Ishikawa (cell line): ENCODE measurements at regions not wholly inside any gene's neighbourhood (a gene's known extent, or its start where the extent isn't known, plus 50 kb on each side); places are given as distances from the start of the nearest gene placed in this dataset.

Source experiments
- EGR1 ChIP-seq: IDR thresholded peaks from 2 replicates; pipeline ENCODE4 v1.6.1; 2012
- MAX ChIP-seq: IDR thresholded peaks from 2 replicates; pipeline ENCODE4 v1.6.1; 2012
- TCF12 ChIP-seq: IDR thresholded peaks from 2 replicates; pipeline ENCODE4 v1.6.1; 2012; ENCODE audit warnings: low read depth
- TF ChIP-seq, protein P1 (sequence below): IDR thresholded peaks from 2 replicates; pipeline ENCODE4 v1.6.1; 2012; ENCODE audit warnings: low read depth, mild to moderate bottlenecking

GRCh38 chr13:97526556-97526955 lies 92.6 kb downstream of the RAP2A start:
- TF ChIP-seq EGR1 (no peak), MAX (no peak), TCF12 (no peak)
- TF ChIP-seq, protein P1, sequence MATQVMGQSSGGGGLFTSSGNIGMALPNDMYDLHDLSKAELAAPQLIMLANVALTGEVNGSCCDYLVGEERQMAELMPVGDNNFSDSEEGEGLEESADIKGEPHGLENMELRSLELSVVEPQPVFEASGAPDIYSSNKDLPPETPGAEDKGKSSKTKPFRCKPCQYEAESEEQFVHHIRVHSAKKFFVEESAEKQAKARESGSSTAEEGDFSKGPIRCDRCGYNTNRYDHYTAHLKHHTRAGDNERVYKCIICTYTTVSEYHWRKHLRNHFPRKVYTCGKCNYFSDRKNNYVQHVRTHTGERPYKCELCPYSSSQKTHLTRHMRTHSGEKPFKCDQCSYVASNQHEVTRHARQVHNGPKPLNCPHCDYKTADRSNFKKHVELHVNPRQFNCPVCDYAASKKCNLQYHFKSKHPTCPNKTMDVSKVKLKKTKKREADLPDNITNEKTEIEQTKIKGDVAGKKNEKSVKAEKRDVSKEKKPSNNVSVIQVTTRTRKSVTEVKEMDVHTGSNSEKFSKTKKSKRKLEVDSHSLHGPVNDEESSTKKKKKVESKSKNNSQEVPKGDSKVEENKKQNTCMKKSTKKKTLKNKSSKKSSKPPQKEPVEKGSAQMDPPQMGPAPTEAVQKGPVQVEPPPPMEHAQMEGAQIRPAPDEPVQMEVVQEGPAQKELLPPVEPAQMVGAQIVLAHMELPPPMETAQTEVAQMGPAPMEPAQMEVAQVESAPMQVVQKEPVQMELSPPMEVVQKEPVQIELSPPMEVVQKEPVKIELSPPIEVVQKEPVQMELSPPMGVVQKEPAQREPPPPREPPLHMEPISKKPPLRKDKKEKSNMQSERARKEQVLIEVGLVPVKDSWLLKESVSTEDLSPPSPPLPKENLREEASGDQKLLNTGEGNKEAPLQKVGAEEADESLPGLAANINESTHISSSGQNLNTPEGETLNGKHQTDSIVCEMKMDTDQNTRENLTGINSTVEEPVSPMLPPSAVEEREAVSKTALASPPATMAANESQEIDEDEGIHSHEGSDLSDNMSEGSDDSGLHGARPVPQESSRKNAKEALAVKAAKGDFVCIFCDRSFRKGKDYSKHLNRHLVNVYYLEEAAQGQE: no peak
